ENCODE measurements at regions not wholly inside any gene's neighbourhood (a gene's known extent, or its start where the extent isn't known, plus 50 kb on each side); places are given as distances from the start of the nearest gene placed in this dataset.
"Not testable (repeated sequence)": the region's sequence is repeated elsewhere in the genome, so short reads cannot be mapped to it uniquely, and the experiment has no call there.

DNA sequence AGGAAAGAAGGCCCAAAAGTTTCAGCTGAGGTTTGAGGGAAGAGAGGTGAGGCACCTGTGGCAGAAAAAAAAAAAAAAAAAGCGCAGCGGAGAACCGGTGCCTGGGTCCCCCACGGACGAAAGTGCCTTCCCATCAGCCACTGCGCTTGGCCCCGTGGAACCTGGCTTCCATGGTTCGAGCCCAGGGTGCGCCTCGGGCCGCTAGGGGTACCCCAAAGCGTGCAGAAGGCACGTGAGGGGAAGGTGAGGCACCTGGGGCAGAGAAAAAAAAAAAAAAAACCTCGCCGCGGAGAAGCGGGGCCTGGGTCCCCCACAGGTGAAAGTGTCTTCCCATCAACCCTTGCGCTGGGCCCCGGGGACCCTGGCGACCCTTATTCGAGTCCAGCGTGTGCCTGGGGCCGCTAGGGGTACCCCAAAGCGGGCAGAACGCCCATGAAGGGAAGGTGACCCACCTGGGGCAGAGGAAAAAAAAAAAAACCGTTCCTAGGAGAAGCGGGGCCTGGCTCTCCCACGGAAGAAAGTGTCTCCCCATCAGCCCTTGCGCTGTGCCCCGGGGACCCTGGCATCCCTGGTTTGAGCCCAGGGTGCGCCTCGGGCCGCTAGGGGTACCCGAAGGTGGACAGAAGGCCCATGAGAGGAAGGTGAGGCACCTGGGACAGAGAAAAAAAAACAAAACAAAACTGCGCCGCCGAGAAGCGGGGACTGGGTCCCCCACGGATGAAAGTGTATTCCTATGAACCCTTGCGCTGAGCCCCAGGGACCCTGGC lies 228.6 kb downstream of the CCDC74A start:
- DNase-seq: no peak

DNA sequence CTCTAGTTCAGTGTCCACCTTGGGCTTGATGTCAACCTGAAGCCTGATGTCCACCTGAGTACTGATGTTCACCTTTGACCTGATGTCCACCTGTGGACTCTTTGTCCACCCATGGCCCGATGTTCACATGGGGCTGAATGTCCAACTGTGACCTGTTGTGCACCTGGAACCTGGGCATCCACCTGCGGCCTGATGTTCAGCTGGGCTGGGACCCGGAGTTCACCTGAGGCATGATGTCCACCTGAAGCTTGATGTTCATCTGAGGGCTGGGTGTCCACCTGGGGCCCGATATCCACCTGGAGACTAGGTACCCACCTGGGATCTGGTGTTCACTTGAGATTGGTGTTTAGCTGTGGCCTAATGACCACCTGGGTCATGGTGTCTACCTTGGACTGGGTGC lies 231.3 kb downstream of the CCDC74A start:
- not testable (repeated sequence) for DNase-seq

DNA sequence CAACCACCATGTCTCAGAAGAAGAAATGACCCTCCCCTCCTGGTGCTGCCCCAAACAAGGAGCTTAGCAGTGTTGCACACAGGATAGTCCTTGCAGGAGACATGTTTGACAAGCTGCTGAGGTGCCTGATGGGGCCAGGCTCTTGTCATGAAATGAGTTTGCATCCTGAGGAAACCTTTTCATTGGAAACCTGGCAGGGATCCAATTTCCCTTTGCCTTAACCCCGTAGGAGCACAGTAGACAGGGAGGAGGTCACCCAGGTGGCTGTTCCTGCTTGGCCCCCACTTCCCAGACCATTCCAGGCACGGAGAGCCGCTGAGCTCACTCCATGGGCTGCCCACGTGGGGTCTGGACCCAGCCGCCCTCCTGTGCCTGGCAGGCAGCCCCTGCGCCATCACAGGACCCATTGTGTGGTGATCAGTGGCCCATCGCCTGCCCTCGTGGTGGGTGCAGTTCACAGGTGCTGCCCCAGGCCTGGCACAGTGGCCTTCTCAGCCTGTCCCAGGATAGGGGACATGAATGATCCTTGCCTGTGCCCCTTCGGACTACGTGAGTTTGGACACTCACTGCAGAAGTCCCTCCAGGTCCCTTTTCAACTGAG lies 247.4 kb downstream of the CCDC74A start:
- not testable (repeated sequence) for DNase-seq

DNA sequence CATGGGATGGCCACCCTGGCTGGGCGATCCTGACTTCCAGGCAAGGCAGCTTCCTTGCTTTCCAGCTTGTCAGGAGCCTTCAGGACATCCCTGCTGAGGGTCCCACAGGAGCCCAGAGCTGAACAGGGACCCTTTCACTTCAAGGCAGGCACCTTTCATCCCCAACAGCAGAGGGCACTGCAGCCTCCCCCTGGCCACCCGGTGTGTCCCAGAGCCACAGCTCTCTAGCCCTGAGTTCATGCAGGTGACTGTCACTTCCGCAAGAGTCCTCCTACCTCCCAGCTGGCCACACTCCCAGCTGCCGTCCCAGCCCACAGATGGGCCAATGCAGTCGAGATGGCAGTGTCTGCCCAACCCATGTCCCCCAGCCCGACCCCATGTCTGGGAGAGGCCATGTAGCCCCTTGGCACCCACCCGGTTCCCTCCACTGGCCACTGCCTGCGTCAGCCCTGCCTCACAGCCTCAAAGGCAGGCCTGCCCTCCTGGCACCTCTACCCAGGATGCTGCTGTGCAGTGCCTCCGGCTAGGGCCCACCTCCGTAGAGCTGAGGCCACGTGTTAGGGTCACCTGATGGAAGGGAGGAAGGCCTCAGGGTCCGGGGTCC lies 248.3 kb downstream of the CCDC74A start:
- DNase-seq: not testable (repeated sequence)

DNA sequence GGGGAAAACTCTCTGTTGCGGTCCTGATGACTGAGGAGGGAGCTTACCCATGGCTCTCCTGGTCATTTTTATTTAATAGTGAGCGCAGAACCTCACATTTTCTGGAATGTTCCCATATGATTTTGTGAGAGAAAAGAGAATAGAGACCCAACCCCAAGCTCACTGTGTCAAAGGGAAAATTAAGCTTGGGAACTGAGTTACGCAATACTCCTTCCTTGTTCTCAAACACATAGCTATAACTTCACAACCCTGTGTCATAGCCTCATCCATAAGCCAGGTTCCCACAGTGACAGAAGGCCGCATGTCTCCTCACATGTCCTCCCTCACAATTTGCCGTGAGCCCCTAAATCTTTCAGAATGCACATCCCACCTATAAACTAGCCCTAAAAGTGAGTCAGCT lies 252.8 kb downstream of the CCDC74A start:
- DNase-seq: not testable (repeated sequence)

DNA sequence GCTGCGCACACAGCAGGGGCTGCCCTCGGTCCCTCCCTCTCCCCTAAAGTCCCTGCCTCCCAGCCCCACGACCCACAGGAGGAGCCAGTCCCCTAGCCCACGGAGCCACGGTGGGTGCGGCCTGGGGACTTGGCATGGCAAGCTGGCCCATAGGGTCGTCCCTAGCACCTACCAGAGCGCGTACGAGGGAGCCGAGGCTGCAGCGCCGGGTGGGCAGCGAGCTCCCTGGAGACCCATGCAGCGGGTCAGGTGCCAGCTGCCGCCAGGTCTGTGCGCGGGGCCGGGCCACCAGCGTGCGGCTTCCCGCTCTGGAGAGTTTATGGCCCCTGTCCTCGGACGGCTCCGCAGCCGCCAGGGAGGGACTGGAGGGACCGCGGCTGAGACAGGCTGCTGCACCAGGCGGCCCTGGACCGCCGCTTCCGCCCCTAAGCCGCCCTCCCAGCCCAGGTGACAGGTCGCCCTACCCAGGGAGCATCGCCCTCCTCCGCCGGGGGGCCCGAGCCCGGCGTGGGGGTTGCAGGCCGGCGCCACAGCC lies 273.6 kb downstream of the CCDC74A start:
- DNase-seq: no peak

DNA sequence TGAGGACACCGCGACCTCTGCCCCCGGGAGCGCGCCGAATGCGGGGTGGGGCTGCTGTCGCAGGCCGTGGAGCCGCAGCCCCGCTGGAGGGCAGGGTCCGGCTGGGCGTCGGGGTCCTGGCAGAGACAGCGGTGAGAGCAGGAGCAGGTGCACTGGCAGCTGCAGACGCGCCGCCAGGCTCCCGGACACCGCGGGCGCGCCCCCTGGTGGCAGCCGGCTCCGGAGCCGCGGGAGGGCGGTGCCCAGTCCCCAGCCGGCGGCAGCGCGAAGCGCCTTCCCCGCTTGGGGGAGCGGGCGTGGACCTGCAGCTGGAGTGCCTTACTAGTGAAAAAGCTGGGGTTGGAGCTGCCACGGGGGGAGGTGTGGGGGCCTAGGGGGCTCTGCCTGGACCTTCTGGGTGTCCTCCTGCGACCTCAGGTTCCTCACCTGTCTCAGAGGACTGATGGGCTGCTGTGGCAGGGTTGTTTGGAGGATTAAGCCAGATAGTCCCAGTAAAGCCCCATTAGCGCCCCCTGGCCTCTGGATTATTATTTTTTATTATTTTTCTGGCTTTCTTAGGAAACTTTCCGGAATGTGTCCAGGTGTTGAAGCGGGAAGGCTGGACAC lies 274.2 kb downstream of the CCDC74A start:
- peak; percentile 67 for DNase-seq

DNA sequence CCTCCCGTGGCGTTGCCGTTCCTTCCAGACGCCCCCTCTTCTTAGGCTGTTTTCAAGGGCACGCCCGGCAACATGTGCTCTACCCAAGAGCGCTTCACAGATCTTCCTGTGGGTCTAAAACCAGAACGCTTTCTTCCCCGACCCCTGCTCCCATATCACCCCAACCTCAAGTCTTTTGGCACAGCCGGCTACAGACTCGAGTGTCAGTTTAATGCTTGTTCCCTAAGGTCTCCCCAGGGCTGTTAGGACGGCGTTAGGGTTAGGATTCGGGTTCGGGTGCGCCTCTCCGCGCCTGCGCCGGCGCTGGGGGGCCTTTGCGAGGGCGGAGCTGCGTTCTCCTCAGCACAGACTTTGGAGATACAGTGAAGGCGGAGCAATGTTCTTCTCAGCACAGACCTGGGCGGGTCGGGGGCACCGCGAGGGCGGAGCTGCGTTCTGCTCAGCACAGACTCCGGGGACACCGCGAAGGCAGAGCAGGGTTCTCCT lies 274.7 kb downstream of the CCDC74A start:
- DNase-seq: peak; percentile 13

DNA sequence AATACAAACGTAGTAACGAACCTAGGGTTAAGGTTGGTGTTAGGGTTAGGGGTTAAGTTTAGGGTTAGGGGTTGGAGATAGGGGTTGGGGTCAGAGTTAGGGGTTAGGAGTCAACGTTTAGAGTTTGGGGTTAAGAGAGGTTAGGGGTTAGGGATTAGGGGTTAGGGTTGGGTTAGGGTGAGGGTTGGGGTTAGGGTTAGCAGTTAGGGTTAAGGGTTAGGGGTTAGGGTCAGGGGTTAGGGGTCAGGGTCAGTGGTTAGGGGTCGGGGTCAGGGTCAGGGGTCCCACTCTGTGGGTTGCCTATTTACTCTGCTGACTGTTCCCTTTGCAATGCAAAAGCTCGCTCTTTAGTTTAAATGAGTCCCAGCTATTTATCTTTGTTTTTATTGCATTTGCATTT lies 275.5 kb downstream of the CCDC74A start:
- not testable (repeated sequence) for DNase-seq

DNA sequence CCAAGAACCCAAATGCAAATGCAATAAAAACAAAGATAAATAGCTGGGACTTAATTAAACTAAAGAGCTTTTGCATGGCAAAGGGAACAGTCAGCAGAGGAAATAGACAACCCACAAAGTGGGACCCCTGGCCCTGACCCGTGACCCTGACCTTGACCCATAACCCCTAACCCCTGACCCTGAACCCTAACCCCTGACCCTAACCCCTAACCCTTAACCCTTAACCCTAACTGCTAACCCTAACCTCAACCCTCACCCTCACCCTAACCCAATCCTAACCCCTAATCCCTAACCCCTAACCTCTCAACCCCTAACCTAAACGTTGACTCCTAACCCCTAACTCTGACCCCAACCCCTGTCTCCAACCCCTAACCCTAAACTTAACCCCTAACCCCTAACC lies 284.9 kb downstream of the CCDC74A start:
- DNase-seq: not testable (repeated sequence)

DNA sequence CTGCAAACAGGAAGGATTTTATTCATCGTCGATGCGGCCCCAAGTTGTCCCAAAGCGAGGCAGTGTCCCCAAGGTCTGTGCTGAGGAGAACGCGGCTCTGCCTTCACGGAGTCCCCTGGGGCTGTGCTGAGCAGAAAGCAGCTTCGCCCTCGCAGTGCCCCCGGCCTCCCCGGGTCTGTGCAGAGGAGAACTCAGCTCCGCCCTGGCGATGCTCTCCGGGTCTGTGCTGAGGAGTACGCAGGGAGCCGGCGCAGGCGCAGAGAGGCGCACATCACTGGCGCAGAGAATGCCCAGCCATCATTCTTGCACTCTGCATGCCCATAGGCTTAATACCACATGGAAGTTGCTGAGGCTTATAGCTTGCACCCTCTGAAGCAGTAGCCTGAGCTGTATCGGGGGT lies 285.7 kb downstream of the CCDC74A start:
- DNase-seq: not testable (repeated sequence)

DNA sequence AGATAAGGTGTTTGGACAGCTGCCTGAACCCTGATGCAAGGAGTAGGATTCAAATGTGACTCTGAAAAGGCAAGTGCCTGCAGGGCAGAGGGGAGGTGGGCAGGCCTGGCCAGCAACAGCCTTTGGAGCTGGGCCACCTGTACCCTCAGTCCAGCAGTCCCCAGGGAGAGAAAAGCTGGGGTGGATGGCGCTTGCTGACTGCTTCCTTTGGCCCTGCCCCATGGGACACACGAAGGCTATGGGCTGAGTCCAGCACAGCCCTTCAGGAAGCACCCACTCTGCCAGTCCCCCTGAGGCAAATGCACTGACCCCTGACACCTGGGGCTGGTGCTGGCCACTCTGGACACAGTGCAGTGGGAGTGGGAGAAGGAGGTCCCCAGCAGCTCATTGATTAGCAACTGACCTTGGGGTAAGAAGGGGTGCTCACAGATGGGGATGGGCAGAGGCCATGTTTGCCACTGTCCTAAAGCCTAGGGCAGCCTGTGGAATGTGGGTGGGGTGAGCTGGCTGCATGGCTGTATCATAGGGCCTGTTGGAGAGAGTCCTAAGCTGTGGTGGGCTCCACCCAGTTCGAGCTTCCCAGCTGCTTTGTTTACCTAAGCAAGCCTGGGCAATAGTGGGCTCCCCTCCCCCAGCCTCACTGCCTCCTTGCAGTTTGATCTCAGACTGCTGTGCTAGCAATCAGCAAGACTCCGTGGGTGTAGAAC lies 290.7 kb downstream of the CCDC74A start:
- not testable (repeated sequence) for DNase-seq

DNA sequence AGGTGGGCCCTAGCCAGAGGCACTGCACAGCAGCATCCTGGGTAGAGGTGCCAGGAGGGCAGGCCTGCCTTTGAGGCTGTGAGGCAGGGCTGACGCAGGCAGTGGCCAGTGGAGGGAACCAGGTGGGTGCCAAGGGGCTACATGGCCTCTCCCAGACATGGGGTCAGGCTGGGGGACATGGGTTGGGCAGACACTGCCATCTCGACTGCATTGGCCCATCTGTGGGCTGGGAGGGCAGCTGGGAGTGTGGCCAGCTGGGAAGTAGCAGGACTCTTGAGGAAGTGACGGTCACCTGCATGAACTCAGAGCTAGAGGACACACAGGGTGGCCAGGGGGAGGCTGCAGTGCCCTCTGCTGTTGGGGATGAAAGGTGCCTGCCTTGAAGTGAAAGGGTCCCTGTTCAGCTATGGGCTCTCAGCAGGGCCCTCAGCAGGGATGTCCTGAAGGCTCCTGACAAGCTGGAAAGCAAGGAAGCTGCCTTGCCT lies 294.6 kb downstream of the CCDC74A start:
- DNase-seq: not testable (repeated sequence)

DNA sequence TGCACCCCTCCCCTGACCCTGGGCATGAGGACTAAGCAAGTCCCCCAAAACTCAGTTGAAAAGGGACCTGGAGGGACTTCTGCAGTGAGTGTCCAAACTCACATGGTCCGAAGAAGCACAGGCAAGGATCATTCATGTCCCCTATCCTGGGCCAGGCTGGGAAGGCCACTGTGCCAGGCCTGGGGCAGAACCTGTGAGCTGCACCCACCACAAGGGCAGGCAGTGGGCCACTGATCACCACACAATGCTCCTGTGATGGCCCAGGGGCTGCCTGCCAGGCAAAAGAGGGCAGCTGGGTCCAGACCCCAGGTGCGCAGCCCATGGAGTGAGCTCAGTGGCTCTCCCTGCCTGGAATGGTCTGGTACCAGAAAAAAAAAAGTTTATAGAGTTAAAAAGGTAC lies 295.4 kb downstream of the CCDC74A start:
- DNase-seq: not testable (repeated sequence)

DNA sequence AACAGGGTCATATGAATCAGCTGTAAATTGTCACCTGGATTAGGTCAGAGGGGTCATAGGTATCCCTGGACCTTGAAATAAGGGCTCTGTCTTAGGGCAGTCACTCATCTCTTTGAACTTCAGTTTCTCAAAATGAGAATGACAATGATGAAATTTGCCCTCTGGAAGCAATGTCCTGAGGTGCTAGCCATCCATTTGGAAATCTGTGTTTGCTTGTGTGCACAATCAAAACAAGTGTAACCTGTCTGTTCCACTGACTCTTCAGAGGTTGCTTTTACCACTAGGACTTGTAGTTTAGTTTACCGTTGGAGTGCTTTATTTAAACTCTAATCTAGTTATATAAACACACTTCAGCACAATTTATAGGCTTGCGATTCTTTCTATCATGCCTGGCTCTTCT lies 297.3 kb downstream of the CCDC74A start:
- DNase-seq: not testable (repeated sequence)

DNA sequence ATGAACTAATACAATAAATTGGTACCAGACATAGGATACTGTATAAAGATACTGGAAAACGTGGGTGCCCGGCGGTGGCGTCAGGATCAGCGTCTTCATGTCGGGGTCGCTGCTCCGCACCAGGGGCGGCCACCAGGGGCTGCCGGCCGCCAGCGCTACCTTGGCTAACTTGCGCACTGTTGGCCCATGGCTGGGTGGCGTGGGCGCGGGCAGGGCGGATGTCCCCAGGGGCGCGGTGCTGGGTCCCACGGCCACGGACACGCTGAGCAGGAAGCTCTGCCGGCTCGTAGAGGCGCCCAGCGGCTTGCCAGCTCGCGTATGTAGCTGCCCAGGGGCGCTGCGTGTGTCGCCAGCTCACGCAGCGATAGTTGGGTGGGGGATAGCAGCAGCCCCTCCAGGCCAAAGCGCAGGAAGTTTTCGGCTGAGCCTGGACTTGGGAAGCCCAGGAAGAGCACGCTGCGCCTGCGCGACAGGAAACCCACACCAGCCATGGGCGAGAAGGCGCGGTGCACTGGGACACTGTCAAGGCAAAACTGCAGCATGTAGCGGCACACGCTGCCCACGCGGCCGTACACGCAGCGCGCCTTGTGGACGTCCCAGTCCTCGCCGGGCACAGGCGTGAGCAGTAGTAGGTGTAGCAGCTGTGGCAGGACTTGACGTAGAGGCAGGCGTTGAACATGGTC lies 299.9 kb downstream of the CCDC74A start:
- no peak for DNase-seq

DNA sequence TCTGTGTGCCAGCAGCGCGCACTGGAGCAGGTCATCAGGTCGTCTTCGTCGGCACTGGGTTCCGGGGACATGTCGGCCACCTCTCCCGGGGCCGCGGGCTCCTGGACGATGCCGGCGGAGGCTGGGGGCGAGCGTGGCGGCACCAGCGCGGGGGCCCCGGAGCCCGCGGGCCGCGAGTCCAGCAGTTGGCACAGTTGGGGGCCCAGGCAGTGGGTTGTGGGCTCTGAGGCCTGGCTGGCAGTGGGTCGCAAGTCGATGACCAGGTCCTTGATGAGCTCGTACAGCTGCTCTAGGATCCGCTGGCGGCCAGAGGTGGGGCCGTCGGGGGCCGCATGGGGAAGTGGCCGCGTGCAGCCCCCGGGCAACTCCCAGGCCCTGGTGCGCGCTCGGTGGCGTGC lies 300.5 kb downstream of the CCDC74A start:
- no peak for DNase-seq

DNA sequence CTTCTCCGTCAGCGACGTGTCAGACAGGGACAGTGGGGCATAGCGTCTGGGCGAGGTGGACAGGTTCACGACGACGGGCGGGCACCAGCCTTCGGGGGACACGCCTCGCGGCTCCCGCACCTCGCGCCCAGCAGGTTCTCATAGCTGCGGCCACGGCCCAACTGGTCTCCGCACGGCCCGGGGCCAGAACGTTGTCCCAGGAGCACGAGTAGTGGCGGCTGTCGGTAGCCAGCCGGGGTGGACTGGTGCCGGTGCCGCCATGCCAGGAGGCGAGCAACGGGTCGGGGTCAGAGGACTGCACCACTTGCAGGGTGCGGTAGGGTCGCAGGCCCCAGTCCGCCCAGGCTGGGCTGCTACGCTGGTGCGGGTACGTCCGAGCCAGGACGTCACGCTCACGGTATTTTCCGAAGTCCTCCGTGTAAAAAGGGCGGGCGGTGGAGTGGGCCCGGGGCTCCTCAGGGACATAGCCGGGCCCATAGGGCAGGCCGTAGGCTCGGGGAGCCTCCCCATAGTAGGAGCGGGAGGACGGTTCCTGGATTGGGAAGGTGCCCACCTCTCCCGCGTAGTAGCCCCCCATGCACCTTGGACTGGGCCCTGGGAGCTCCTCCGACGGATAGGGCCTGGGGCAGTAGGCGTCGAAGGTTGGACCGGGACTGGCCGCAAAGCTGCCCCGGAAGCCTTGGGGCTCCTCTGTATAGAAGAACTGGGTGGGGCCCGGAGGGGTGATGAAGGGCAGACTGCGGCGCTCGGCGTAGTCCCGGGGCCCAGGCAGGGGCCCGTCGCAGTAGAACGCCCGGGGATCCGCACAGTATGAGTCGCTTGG lies 301.2 kb downstream of the CCDC74A start:
- not testable (repeated sequence) for DNase-seq

DNA sequence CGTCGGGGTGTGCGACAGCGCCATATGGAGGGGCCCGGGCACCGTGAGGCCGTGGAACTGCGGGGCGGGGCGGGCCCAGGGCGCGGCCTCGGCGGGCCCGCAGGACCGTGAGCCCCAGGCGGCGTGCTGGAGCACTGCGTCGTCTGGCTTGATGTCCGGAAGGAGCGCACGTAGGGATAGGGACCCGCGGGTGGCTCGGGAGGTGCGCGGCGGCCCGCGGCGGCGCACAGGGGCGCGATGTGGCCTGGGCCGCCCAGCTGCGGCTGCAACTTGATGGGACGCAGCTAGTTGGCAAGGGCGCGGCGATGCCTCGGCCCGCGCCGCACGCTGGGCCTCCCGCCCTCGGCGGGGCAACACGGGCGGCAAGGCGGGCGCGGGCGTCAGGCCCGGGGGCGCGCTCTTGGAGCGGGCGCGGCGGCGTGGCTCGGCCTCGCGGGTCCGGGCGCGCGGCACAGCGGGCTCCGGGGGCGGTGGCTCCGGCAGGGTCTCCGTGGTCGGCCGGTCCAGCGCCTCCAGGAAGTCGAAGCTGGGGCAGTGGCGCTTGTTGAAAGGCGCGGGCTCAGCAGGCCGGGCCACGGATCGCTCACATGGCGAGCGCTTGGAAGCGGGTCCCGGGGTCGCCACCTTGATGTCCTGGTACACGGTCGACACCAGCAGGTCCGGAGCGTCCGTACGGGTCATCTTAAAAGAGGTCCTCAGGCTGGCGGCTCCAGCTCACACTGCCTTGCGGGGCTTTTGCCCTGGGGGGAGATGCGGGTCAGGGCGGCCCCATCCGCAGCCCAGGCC lies 302.0 kb downstream of the CCDC74A start:
- not testable (repeated sequence) for DNase-seq

Measured in activated CD4-positive, alpha-beta T cell treated with anti-CD3 and anti-CD28 coated beads for 1 hour (primary cell).